PFSK-1 (cell line): ENCODE measurements at regions not wholly inside any gene's neighbourhood (a gene's known extent, or its start where the extent isn't known, plus 50 kb on each side); places are given as distances from the start of the nearest gene placed in this dataset.

Source experiments
- POLR2AphosphoS5 ChIP-seq: IDR thresholded peaks from 2 replicates; pipeline ENCODE4 v1.6.1; 2012; ENCODE audit warnings: low read depth, mild to moderate bottlenecking, control low read depth, low read length, moderate library complexity
- TAF1 ChIP-seq: IDR thresholded peaks from 2 replicates; pipeline ENCODE4 v1.6.1; 2012; ENCODE audit warnings: low read length, control low read depth, borderline replicate concordance; ENCODE audit not compliant: insufficient read depth

DNA sequence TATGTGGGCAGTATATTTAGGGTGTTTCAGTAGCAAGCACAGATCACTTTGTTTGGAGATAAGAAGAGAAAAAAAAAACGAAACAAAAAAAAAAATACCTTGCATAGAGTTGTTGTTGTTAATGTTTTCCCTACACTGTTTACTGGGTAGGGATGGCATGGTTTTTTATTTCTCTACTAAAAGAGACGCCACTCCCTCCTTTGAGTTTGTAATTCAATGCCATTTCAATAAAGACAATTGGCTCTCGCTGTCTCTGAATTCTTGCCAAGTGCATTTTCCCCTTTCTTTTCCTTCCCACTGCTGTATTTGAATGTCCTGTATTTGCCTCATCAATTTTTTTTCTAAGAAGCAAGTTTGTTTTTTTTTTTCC lies 213.9 kb upstream of the UBASH3B start:
- TF ChIP-seq POLR2AphosphoS5 (no peak), TAF1 (no peak)
